Bronchial epithelial cell (primary cell): ENCODE measurements at regions not wholly inside any gene's neighbourhood (a gene's known extent, or its start where the extent isn't known, plus 50 kb on each side); places are given as distances from the start of the nearest gene placed in this dataset.

Experiments
- DNase-seq: peaks from one replicate; pipeline ENCODE4 v3.0.0-alpha.2; 2010; ENCODE audit warnings: low read depth
- FAIRE-seq: peaks from 2 replicates; lab custom pipeline; 2011; peaks lifted over from hg19 to GRCh38; lab: Jason Lieb, UNC
- H3K27me3 ChIP-seq: 2 replicates; pipeline ENCODE4 v1.5.1; 2011; ENCODE audit warnings: low read length; ENCODE audit not compliant: control insufficient read depth, insufficient read depth
- H3K36me3 ChIP-seq: 2 replicates; pipeline ENCODE4 v1.5.1; 2011; ENCODE audit warnings: low read length; ENCODE audit not compliant: control insufficient read depth, insufficient read depth
- H3K4me3 ChIP-seq: 2 replicates; pipeline ENCODE4 v1.5.1; 2011; ENCODE audit warnings: mild to moderate bottlenecking, low read depth, low read length, control low read depth
- CTCF ChIP-seq: IDR thresholded peaks from 2 replicates; pipeline ENCODE4 v1.5.1; 2011; ENCODE audit warnings: mild to moderate bottlenecking, moderate library complexity, low read length, control low read depth, inconsistent platforms; ENCODE audit not compliant: insufficient read depth, severe bottlenecking

GRCh38 chr20:6228302-6228843 lies 105.5 kb upstream of the FERMT1 start:
- Histone ChIP-seq H3K27me3 (no peaks in the 10 kb centered on the region), H3K36me3 (no peaks in the 10 kb centered on the region), H3K4me3 (no peak overlapping the region)
- no peak for TF ChIP-seq CTCF
- FAIRE-seq (no peak), DNase-seq (no peak)

- Histone ChIP-seq H3K36me3 (no peaks in the 10 kb centered on the region), H3K27me3 (no peaks in the 10 kb centered on the region), H3K4me3 (no peak overlapping the region)
- TF ChIP-seq CTCF: no peak
- FAIRE-seq (no peak), DNase-seq (no peak)
Measured at GRCh38 chr20:6213311-6213710, 90.5 kb upstream of the FERMT1 start.

GRCh38 chr20:6212903-6213302 lies 90.1 kb upstream of the FERMT1 start:
- FAIRE-seq (no peak), DNase-seq (no peak)
- H3K4me3 ChIP-seq: no peak overlapping the region
- no peaks in the 10 kb centered on the region for H3K27me3 ChIP-seq
- TF ChIP-seq CTCF: no peak
- H3K36me3 ChIP-seq: no peaks in the 10 kb centered on the region

GRCh38 chr20:6209093-6209492 lies 86.3 kb upstream of the FERMT1 start:
- no peak for FAIRE-seq
- H3K36me3 ChIP-seq: no peaks in the 10 kb centered on the region
- no peak for DNase-seq
- H3K4me3 ChIP-seq: no peak overlapping the region
- no peak for TF ChIP-seq CTCF
- no peaks in the 10 kb centered on the region for H3K27me3 ChIP-seq

- no peaks in the 10 kb centered on the region for H3K36me3 ChIP-seq
- FAIRE-seq (no peak), DNase-seq (no peak)
- no peak overlapping the region for H3K4me3 ChIP-seq
- no peak for TF ChIP-seq CTCF
- no peaks in the 10 kb centered on the region for H3K27me3 ChIP-seq
Measured at GRCh38 chr20:6200092-6200491, 77.3 kb upstream of the FERMT1 start.

GRCh38 chr20:6185268-6185667 lies 62.4 kb upstream of the FERMT1 start:
- FAIRE-seq (no peak), DNase-seq (no peak)
- Histone ChIP-seq H3K4me3 (no peak overlapping the region), H3K27me3 (peaks cover 4% of the 10 kb centered on the region), H3K36me3 (no peaks in the 10 kb centered on the region)
- TF ChIP-seq CTCF: no peak
